ENCODE measurements at regions not wholly inside any gene's neighbourhood (a gene's known extent, or its start where the extent isn't known, plus 50 kb on each side); places are given as distances from the start of the nearest gene placed in this dataset.

GRCh38 chr15:94829887-94830884 is 598.8 kb downstream of the MCTP2 start:
- H3K27ac Mint-ChIP-seq = no peak overlapping the region
- no peak overlapping the region for H3K4me3 Mint-ChIP-seq
- no peaks in the 10 kb centered on the region for H3K36me3 Mint-ChIP-seq
- no peak for DNase-seq
- H3K4me1 Mint-ChIP-seq = no peaks in the 10 kb centered on the region
- peaks cover 0 to 4% (median 0%) of the 10 kb centered on the region in 6 donors for H3K9me3 Mint-ChIP-seq
- H3K27me3 Mint-ChIP-seq (ENCODE audit: low read depth in 3 of 3) = peaks cover 0 to 3% (median 2%) of the 10 kb centered on the region in 3 donors

GRCh38 chr15:94834000-94834399 is 602.6 kb downstream of the MCTP2 start:
- Mint-ChIP-seq H3K4me3 (no peak overlapping the region), H3K27ac (no peak overlapping the region), H3K9me3 (peaks cover 0 to 4% (median 0%) of the 10 kb centered on the region in 6 donors), H3K36me3 (no peaks in the 10 kb centered on the region), H3K27me3 (ENCODE audit: low read depth in 3 of 3) (peaks cover 2 to 3% (median 3%) of the 10 kb centered on the region in 3 donors), H3K4me1 (no peaks in the 10 kb centered on the region)
- no peak for DNase-seq

- Mint-ChIP-seq H3K4me3 (no peak overlapping the region), H3K27ac (no peak overlapping the region), H3K9me3 (peaks cover 0 to 4% (median 0%) of the 10 kb centered on the region in 6 donors), H3K36me3 (no peaks in the 10 kb centered on the region), H3K4me1 (no peaks in the 10 kb centered on the region), H3K27me3 (ENCODE audit: low read depth in 3 of 3) (peaks cover 2 to 3% (median 3%) of the 10 kb centered on the region in 3 donors)
- no peak for DNase-seq
These were observed 603.1 kb downstream of the MCTP2 start for GRCh38 chr15:94834494-94834893.

GRCh38 chr15:94838281-94838680 is 606.9 kb downstream of the MCTP2 start:
- Mint-ChIP-seq H3K36me3 (no peaks in the 10 kb centered on the region), H3K27ac (no peak overlapping the region), H3K9me3 (no peaks in the 10 kb centered on the region), H3K27me3 (ENCODE audit: low read depth in 3 of 3) (peaks cover 6 to 9% (median 8%) of the 10 kb centered on the region in 3 donors), H3K4me1 (no peaks in the 10 kb centered on the region), H3K4me3 (no peak overlapping the region)
- no peak for DNase-seq

GRCh38 chr15:94840794-94841783 is 609.7 kb downstream of the MCTP2 start:
- no peaks in the 10 kb centered on the region for H3K36me3 Mint-ChIP-seq
- peaks cover 0 to 8% (median 0%) of the 10 kb centered on the region in 6 donors for H3K9me3 Mint-ChIP-seq
- no peak for DNase-seq
- H3K27ac Mint-ChIP-seq = no peak overlapping the region
- H3K27me3 Mint-ChIP-seq (ENCODE audit: low read depth in 3 of 3) = peaks cover 9 to 17% (median 15%) of the 10 kb centered on the region in 3 donors
- H3K4me3 Mint-ChIP-seq = no peak overlapping the region
- H3K4me1 Mint-ChIP-seq = peaks cover 6 to 21% of the 10 kb centered on the region in 2 donors

- H3K9me3 Mint-ChIP-seq = peaks cover 0 to 14% (median 0%) of the 10 kb centered on the region in 6 donors
- H3K27me3 Mint-ChIP-seq (ENCODE audit: low read depth in 3 of 3) = peaks cover 8 to 21% (median 16%) of the 10 kb centered on the region in 3 donors
- DNase-seq = no peak
- no peaks in the 10 kb centered on the region for H3K36me3 Mint-ChIP-seq
- H3K4me3 Mint-ChIP-seq = peak overlapping the region in 1 of 5 donors; percentile 36
- H3K27ac Mint-ChIP-seq = no peak overlapping the region
- peaks cover 6 to 22% of the 10 kb centered on the region in 2 donors for H3K4me1 Mint-ChIP-seq
These were observed 611.7 kb downstream of the MCTP2 start for GRCh38 chr15:94843060-94843459.

GRCh38 chr15:94844198-94844537 is 612.8 kb downstream of the MCTP2 start:
- DNase-seq = no peak
- no peaks in the 10 kb centered on the region for H3K36me3 Mint-ChIP-seq
- peaks cover 0 to 14% (median 0%) of the 10 kb centered on the region in 6 donors for H3K9me3 Mint-ChIP-seq
- H3K4me3 Mint-ChIP-seq = peak overlapping the region in 3 of 5 donors; percentile 8 to 65 (median 25)
- no peak overlapping the region for H3K27ac Mint-ChIP-seq
- peaks cover 6 to 22% of the 10 kb centered on the region in 2 donors for H3K4me1 Mint-ChIP-seq
- H3K27me3 Mint-ChIP-seq (ENCODE audit: low read depth in 3 of 3) = peaks cover 8 to 23% (median 16%) of the 10 kb centered on the region in 3 donors

GRCh38 chr15:94844538-94845389 is 613.4 kb downstream of the MCTP2 start:
- no peak overlapping the region for H3K27ac Mint-ChIP-seq
- H3K4me3 Mint-ChIP-seq = peak overlapping the region; percentile 28 to 67 (median 59)
- peaks cover 8 to 24% (median 16%) of the 10 kb centered on the region in 3 donors for H3K27me3 Mint-ChIP-seq (ENCODE audit: low read depth in 3 of 3)
- peaks cover 0 to 14% (median 0%) of the 10 kb centered on the region in 6 donors for H3K9me3 Mint-ChIP-seq
- no peaks in the 10 kb centered on the region for H3K36me3 Mint-ChIP-seq
- DNase-seq = peak; percentile 18 to 32 (median 28)
- H3K4me1 Mint-ChIP-seq = peaks cover 6 to 22% of the 10 kb centered on the region in 2 donors

GRCh38 chr15:94845390-94845716 is 614.0 kb downstream of the MCTP2 start:
- peaks cover 8 to 24% (median 16%) of the 10 kb centered on the region in 3 donors for H3K27me3 Mint-ChIP-seq (ENCODE audit: low read depth in 3 of 3)
- H3K4me3 Mint-ChIP-seq = peak overlapping the region; percentile 28 to 67 (median 59)
- peaks cover 0 to 14% (median 0%) of the 10 kb centered on the region in 6 donors for H3K9me3 Mint-ChIP-seq
- DNase-seq = no peak
- no peak overlapping the region for H3K27ac Mint-ChIP-seq
- peaks cover 6 to 22% of the 10 kb centered on the region in 2 donors for H3K4me1 Mint-ChIP-seq
- no peaks in the 10 kb centered on the region for H3K36me3 Mint-ChIP-seq

GRCh38 chr15:94847325-94847724 is 616.0 kb downstream of the MCTP2 start:
- H3K27ac Mint-ChIP-seq = no peak overlapping the region
- peaks cover 6 to 22% of the 10 kb centered on the region in 2 donors for H3K4me1 Mint-ChIP-seq
- H3K4me3 Mint-ChIP-seq = no peak overlapping the region
- no peak for DNase-seq
- H3K36me3 Mint-ChIP-seq = no peaks in the 10 kb centered on the region
- peaks cover 0 to 23% (median under 1%) of the 10 kb centered on the region in 6 donors for H3K9me3 Mint-ChIP-seq
- peaks cover 8 to 19% (median 18%) of the 10 kb centered on the region in 3 donors for H3K27me3 Mint-ChIP-seq (ENCODE audit: low read depth in 3 of 3)

- Mint-ChIP-seq H3K4me1 (peaks cover 6 to 22% of the 10 kb centered on the region in 2 donors), H3K4me3 (no peak overlapping the region)
These were observed 616.7 kb downstream of the MCTP2 start for GRCh38 chr15:94848054-94848453.

GRCh38 chr15:94855018-94855408 is 623.7 kb downstream of the MCTP2 start:
- peaks cover 0 to 10% (median under 1%) of the 10 kb centered on the region in 6 donors for H3K9me3 Mint-ChIP-seq
- no peaks in the 10 kb centered on the region for H3K36me3 Mint-ChIP-seq
- H3K4me3 Mint-ChIP-seq = no peak overlapping the region
- DNase-seq = no peak
- no peaks in the 10 kb centered on the region for H3K4me1 Mint-ChIP-seq
- H3K27ac Mint-ChIP-seq = no peak overlapping the region
- H3K27me3 Mint-ChIP-seq (ENCODE audit: low read depth in 3 of 3) = peaks cover 1 to 3% (median 3%) of the 10 kb centered on the region in 3 donors

More at GRCh38 chr15:94848054-94848453, 616.7 kb downstream of the MCTP2 start:
- Mint-ChIP-seq H3K27me3 (ENCODE audit: low read depth in 3 of 3) (peaks cover 3 to 18% (median 16%) of the 10 kb centered on the region in 3 donors), H3K9me3 (peaks cover 0 to 24% (median under 1%) of the 10 kb centered on the region in 6 donors), H3K36me3 (no peaks in the 10 kb centered on the region), H3K27ac (no peak overlapping the region)
- no peak for DNase-seq

All from immature natural killer cell (primary cell).